ENCODE measurements at regions not wholly inside any gene's neighbourhood (a gene's known extent, or its start where the extent isn't known, plus 50 kb on each side); places are given as distances from the start of the nearest gene placed in this dataset.
"Not testable (repeated sequence)": the region's sequence is repeated elsewhere in the genome, so short reads cannot be mapped to it uniquely, and the experiment has no call there.

DNA sequence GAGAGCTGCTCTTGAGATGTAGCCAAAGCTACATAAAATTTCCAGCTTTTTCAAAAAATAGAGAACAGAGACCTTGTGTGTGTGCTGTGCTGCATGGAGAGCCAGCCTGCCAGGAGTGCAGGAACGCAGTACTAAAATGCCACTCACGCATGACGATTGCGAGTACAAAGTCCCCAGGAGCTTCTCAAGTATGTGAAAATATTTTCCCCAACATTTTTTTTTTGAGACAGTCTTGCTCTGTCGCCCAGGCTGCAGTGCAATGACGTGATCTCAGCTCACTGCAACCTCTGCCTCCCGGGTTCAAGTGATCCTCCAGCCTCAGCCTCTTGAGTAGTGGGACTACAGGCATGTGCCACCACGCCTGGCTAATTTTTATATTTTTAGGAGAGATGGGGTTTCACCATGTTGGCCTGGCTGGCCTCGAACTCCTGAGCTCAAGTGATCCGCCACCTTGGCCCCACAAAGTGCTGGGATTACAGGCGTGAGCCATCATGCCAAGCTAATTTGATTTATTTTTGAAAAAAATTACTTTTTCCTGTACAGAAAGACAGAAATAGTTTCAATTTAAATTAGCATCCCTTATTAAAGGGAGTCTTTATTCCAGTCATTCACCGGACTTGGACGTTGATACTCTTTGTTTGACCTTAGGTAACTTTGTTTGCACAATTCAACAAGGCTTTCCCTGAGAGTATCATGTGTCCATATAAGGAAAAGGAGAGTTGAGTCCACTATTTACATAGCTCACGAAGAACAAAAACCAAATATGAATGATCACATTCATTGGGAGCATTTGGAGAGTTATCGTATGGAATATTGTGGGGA is 57.9 kb upstream of the GPR31 start:
- TF ChIP-seq, protein P1, sequence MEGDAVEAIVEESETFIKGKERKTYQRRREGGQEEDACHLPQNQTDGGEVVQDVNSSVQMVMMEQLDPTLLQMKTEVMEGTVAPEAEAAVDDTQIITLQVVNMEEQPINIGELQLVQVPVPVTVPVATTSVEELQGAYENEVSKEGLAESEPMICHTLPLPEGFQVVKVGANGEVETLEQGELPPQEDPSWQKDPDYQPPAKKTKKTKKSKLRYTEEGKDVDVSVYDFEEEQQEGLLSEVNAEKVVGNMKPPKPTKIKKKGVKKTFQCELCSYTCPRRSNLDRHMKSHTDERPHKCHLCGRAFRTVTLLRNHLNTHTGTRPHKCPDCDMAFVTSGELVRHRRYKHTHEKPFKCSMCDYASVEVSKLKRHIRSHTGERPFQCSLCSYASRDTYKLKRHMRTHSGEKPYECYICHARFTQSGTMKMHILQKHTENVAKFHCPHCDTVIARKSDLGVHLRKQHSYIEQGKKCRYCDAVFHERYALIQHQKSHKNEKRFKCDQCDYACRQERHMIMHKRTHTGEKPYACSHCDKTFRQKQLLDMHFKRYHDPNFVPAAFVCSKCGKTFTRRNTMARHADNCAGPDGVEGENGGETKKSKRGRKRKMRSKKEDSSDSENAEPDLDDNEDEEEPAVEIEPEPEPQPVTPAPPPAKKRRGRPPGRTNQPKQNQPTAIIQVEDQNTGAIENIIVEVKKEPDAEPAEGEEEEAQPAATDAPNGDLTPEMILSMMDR (IDR thresholded peaks at IDR 0.05), result not testable (repeated sequence)
- not testable (repeated sequence) for TF ChIP-seq POLR2AphosphoS5 (IDR thresholded peaks at IDR 0.05)
